ENCODE measurements at regions not wholly inside any gene's neighbourhood (a gene's known extent, or its start where the extent isn't known, plus 50 kb on each side); places are given as distances from the start of the nearest gene placed in this dataset.

DNA sequence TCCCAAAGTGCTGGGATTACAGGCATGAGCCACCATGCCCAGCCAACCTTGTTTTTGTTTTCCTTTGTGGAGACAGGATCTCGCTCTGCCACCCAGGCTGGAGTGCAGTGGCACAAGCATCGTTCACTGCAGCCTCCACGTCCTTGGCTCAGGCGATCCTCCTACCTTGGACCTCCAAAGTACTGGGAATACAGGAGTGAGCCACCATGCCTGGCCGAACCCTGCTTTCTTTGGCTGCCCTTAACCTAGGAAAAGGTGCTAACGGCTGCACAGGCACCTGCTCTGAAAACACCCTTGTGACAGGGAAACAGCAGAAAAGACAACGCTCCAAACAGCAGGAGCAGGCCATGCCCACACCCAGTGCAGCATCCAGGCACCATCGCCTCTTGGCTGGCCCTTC lies 71.9 kb downstream of the OAT start:
- Mint-ChIP-seq H3K36me3 (ENCODE audit: low read depth) (no peaks in the 10 kb centered on the region), H3K4me1 (peaks cover 30% of the 10 kb centered on the region), H3K27me3 (ENCODE audit: low read depth, poor library complexity) (peaks cover 11% of the 10 kb centered on the region), H3K27ac (no peak overlapping the region), H3K4me3 (no peak overlapping the region), H3K9me3 (peaks cover 5% of the 10 kb centered on the region)
- no peak for DNase-seq
- TF ChIP-seq, protein P1, sequence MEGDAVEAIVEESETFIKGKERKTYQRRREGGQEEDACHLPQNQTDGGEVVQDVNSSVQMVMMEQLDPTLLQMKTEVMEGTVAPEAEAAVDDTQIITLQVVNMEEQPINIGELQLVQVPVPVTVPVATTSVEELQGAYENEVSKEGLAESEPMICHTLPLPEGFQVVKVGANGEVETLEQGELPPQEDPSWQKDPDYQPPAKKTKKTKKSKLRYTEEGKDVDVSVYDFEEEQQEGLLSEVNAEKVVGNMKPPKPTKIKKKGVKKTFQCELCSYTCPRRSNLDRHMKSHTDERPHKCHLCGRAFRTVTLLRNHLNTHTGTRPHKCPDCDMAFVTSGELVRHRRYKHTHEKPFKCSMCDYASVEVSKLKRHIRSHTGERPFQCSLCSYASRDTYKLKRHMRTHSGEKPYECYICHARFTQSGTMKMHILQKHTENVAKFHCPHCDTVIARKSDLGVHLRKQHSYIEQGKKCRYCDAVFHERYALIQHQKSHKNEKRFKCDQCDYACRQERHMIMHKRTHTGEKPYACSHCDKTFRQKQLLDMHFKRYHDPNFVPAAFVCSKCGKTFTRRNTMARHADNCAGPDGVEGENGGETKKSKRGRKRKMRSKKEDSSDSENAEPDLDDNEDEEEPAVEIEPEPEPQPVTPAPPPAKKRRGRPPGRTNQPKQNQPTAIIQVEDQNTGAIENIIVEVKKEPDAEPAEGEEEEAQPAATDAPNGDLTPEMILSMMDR (IDR thresholded peaks at IDR 0.05): no peak

DNA sequence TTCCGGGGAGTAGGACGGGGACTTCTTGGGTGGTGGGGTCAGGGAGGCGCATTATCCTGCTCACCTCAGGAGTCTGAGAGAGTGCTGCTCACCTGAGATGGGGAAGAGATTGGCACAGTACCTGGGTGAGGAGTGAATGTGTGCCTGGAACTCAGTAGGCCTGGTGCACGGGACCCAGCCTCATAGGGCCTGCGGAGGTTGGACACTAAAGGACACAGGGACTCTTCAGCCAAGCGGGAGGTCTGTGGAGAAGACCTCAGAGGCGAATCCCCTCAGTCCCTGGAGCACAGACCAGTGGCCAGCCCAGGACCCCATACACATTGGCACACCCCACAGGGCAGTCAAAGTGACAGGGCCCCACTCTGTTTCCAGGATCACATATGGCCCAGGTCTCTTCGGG lies 73.2 kb downstream of the OAT start:
- Mint-ChIP-seq H3K4me3 (no peak overlapping the region), H3K9me3 (peaks cover 5% of the 10 kb centered on the region), H3K36me3 (ENCODE audit: low read depth) (no peaks in the 10 kb centered on the region), H3K27me3 (ENCODE audit: low read depth, poor library complexity) (peaks cover 2% of the 10 kb centered on the region), H3K27ac (no peak overlapping the region), H3K4me1 (peaks cover 42% of the 10 kb centered on the region)
- TF ChIP-seq, protein P1 (IDR thresholded peaks at IDR 0.05): no peak
- no peak for DNase-seq

DNA sequence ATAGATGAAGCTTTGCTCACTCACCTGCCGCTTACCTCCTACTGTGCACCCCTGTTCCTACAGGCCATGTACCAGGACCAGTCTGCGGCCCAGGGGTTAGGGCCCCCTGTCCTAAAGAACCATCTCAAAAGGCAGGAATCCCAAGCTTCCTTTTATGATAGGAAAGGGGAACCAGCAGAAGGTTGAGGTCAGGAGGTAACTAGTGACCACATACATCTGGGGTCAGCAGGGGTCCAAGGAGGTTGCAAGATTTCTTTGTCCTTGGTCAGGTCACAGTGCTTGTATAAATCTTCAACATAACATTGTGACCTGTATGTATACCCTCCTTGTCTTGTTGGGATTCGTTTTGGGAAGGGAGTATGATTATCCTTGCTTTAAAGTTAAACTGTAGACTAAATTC lies 73.8 kb downstream of the OAT start:
- TF ChIP-seq, protein P1 (IDR thresholded peaks at IDR 0.05): no peak
- Mint-ChIP-seq H3K36me3 (ENCODE audit: low read depth) (no peaks in the 10 kb centered on the region), H3K4me1 (peaks cover 45% of the 10 kb centered on the region), H3K27ac (no peak overlapping the region), H3K9me3 (peaks cover 5% of the 10 kb centered on the region), H3K4me3 (no peak overlapping the region), H3K27me3 (ENCODE audit: low read depth, poor library complexity) (peaks cover 2% of the 10 kb centered on the region)
- no peak for DNase-seq

DNA sequence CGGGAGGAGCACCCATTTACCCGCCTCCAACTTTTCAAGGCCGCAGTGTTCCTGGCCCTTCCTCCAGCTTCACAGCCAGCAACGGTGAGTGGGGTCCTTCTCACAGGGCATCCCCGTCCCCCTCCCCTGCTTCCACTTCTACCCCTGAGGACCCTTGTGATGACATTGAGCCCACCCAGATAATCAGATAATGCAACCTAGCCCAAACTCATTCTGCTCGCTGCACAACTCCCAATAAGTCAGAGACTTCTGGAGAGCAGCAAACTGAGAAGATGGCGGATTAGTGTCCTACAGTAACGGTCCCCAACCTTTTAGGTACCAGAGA lies 74.5 kb downstream of the OAT start:
- Mint-ChIP-seq H3K27me3 (ENCODE audit: low read depth, poor library complexity) (peaks cover 2% of the 10 kb centered on the region), H3K27ac (no peak overlapping the region), H3K36me3 (ENCODE audit: low read depth) (no peaks in the 10 kb centered on the region), H3K4me1 (peaks cover 42% of the 10 kb centered on the region), H3K9me3 (peaks cover 5% of the 10 kb centered on the region), H3K4me3 (no peak overlapping the region)
- DNase-seq: no peak
- TF ChIP-seq, protein P1 (IDR thresholded peaks at IDR 0.05): no peak

DNA sequence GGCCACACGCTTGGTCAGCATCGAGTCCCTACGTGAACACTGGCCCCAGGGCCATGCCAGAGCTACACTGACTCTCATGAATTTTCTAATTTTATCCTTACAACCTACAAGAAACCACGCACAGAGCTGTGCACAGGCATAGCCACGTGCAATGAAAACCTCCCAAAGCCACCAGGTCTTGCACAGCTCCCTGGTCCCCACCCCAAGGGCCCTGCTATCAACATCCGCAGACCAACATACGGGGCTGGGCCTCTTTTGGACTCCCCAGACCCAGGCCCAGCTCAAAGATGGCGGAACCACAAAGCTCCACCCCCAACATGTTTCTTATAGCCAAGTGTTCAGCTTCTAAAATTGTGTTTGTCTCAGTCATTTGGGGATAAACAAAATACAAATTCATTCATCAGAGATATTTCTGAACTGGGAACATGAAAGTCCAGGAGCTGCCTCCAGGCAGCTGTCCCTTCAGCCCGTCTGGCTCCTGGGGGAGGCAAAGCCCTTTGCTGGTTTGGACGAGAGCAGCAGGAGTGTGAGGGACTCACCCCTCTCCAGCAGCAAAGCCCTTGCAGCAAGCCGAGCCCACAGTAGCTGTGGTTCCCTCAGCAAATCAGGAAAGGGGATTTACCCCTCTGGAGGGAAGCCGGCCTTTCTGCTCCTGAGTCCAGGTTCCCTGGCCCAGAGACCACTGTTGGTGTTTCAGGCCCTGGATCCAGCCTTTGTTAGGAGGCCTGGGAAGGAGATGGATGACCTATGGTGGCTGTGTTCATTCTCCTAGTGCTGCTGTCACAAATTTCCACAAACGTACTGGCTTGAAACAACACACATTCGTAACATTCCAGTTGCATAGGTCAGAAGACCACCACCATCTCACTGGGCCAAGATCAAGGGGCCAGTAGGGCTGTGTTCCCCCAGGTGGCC lies 75.1 kb downstream of the OAT start:
- Mint-ChIP-seq H3K9me3 (peaks cover 5% of the 10 kb centered on the region), H3K27me3 (ENCODE audit: low read depth, poor library complexity) (peaks cover 2% of the 10 kb centered on the region), H3K27ac (no peak overlapping the region), H3K4me3 (no peak overlapping the region), H3K4me1 (peaks cover 41% of the 10 kb centered on the region), H3K36me3 (ENCODE audit: low read depth) (no peaks in the 10 kb centered on the region)
- TF ChIP-seq, protein P1 (IDR thresholded peaks at IDR 0.05): no peak
- no peak for DNase-seq

DNA sequence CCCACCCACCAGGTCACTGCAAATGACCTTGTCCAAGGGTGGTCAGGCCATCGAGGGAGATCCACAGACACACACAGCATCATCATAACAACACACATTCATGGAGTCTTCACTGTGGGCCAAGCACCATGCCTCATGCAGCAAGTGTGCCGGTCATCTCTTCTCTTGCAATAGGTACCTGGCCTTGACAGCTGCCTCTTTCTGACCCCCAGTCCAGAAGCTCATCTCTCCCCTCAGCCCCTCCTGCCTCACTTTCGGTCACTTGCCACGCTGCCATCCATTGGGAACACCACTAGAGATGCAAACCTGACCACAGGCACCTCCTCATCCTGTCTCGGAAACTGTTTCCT lies 75.9 kb downstream of the OAT start:
- H3K27ac Mint-ChIP-seq: no peak overlapping the region
- TF ChIP-seq, protein P1 (IDR thresholded peaks at IDR 0.05): no peak
- H3K4me1 Mint-ChIP-seq: peaks cover 42% of the 10 kb centered on the region
- H3K9me3 Mint-ChIP-seq: peaks cover 7% of the 10 kb centered on the region
- no peaks in the 10 kb centered on the region for H3K36me3 Mint-ChIP-seq (ENCODE audit: low read depth)
- H3K27me3 Mint-ChIP-seq (ENCODE audit: low read depth, poor library complexity): peaks cover 6% of the 10 kb centered on the region
- H3K4me3 Mint-ChIP-seq: no peak overlapping the region
- no peak for DNase-seq
